H9 (cell line): ENCODE measurements at regions not wholly inside any gene's neighbourhood (a gene's known extent, or its start where the extent isn't known, plus 50 kb on each side); places are given as distances from the start of the nearest gene placed in this dataset.

Experiments
- DNase-seq: peaks from one replicate; pipeline ENCODE4 v3.0.0-alpha.2; 2017
- H2AFZ ChIP-seq: one replicate; pipeline ENCODE4 v1.6.1; 2013; ENCODE audit warnings: mild to moderate bottlenecking, low read length, control low read depth, moderate library complexity
- H2AK5ac ChIP-seq: 2 replicates; pipeline ENCODE4 v1.6.1; 2013; ENCODE audit warnings: low read length, control low read depth, mixed read lengths; ENCODE audit not compliant: insufficient read length
- H2BK120ac ChIP-seq: one replicate; pipeline ENCODE4 v1.6.1; 2013; ENCODE audit warnings: low read depth, mild to moderate bottlenecking, low read length, control low read depth, inconsistent platforms; ENCODE audit not compliant: poor library complexity, severe bottlenecking
- H2BK12ac ChIP-seq: 2 replicates; pipeline ENCODE4 v1.6.1; 2013; ENCODE audit warnings: low read length, control low read depth, mixed read lengths, low read depth; ENCODE audit not compliant: insufficient read length
- H2BK15ac ChIP-seq: 2 replicates; pipeline ENCODE4 v1.6.1; 2013; ENCODE audit warnings: low read depth, low read length, control low read depth
- H2BK20ac ChIP-seq: one replicate; pipeline ENCODE4 v1.6.1; 2013; ENCODE audit warnings: low read depth, mild to moderate bottlenecking, low read length, control low read depth, inconsistent platforms; ENCODE audit not compliant: poor library complexity, severe bottlenecking
- H2BK5ac ChIP-seq: 2 replicates; pipeline ENCODE4 v1.6.1; 2013; ENCODE audit warnings: low read length, control low read depth, mixed read lengths; ENCODE audit not compliant: insufficient read length
- H3K14ac ChIP-seq: 2 replicates; pipeline ENCODE4 v1.6.1; 2013; ENCODE audit warnings: low read length, control low read depth; ENCODE audit not compliant: insufficient read depth
- H3K18ac ChIP-seq: 2 replicates; pipeline ENCODE4 v1.6.1; 2013; ENCODE audit warnings: low read depth, mild to moderate bottlenecking, mixed read lengths, low read length, control low read depth; ENCODE audit not compliant: insufficient read length
- H3K23ac ChIP-seq: 2 replicates; pipeline ENCODE4 v1.6.1; 2013; ENCODE audit warnings: low read length, control low read depth, mixed read lengths, low read depth; ENCODE audit not compliant: insufficient read length
- H3K23me2 ChIP-seq: 2 replicates; pipeline ENCODE4 v1.6.1; 2013; ENCODE audit warnings: low read depth, mild to moderate bottlenecking, mixed read lengths, low read length, control low read depth; ENCODE audit not compliant: insufficient read length, poor library complexity, severe bottlenecking
- H3K27ac ChIP-seq: 2 replicates; pipeline ENCODE4 v1.5.1; 2013; ENCODE audit warnings: low read length, control low read depth, mixed read lengths, low read depth; ENCODE audit not compliant: insufficient read length
- H3K27me3 ChIP-seq: 2 replicates; pipeline ENCODE4 v1.6.1; 2013; ENCODE audit warnings: low read length, control low read depth, inconsistent platforms; ENCODE audit not compliant: insufficient read depth
- H3K4ac ChIP-seq: 2 replicates; pipeline ENCODE4 v1.6.1; 2013; ENCODE audit warnings: low read depth, mild to moderate bottlenecking, control low read depth, inconsistent platforms, low read length, moderate library complexity
- H3K4me1 ChIP-seq: 2 replicates; pipeline ENCODE4 v1.6.1; 2013; ENCODE audit warnings: low read length, control low read depth, inconsistent platforms; ENCODE audit not compliant: insufficient read depth
- H3K4me2 ChIP-seq: 2 replicates; pipeline ENCODE4 v1.6.1; 2013; ENCODE audit warnings: low read length, control low read depth, mixed read lengths; ENCODE audit not compliant: insufficient read length, insufficient read depth
- H3K56ac ChIP-seq: 2 replicates; pipeline ENCODE4 v1.6.1; 2013; ENCODE audit warnings: low read depth, mild to moderate bottlenecking, mixed read lengths, low read length, control low read depth; ENCODE audit not compliant: insufficient read length
- H3K79me1 ChIP-seq: 2 replicates; pipeline ENCODE4 v1.6.1; 2013; ENCODE audit warnings: low read depth, mild to moderate bottlenecking, moderate library complexity, low read length, control low read depth, inconsistent platforms; ENCODE audit not compliant: insufficient read depth, poor library complexity, severe bottlenecking
- H3K79me2 ChIP-seq: 2 replicates; pipeline ENCODE4 v1.6.1; 2013; ENCODE audit warnings: low read length, control low read depth, inconsistent platforms; ENCODE audit not compliant: insufficient read depth
- H3K9ac ChIP-seq: 2 replicates; pipeline ENCODE4 v1.6.1; 2013; ENCODE audit warnings: low read length, control low read depth, mixed read lengths; ENCODE audit not compliant: insufficient read length; ENCODE audit errors: extremely low read depth
- H3K9me3 ChIP-seq: one replicate; pipeline ENCODE4 v1.6.1; 2013; ENCODE audit warnings: low read depth, low read length, inconsistent platforms; ENCODE audit not compliant: control insufficient read depth
- H3T11ph ChIP-seq: one replicate; pipeline ENCODE4 v1.6.1; 2013; ENCODE audit warnings: mild to moderate bottlenecking, low read length, control low read depth, inconsistent platforms
- H4K20me1 ChIP-seq: one replicate; pipeline ENCODE4 v1.6.1; 2013; ENCODE audit not compliant: control insufficient read depth, insufficient read length, insufficient read depth
- H4K5ac ChIP-seq: 2 replicates; pipeline ENCODE4 v1.6.1; 2013; ENCODE audit warnings: low read depth, mild to moderate bottlenecking, mixed read lengths, low read length, control low read depth; ENCODE audit not compliant: insufficient read length
- H4K8ac ChIP-seq: replicated peaks from 2 replicates; pipeline ENCODE4 v1.6.1; 2013; ENCODE audit warnings: low read length, control low read depth, mixed read lengths, low read depth; ENCODE audit not compliant: insufficient read length
- H4K91ac ChIP-seq: 2 replicates; pipeline ENCODE4 v1.6.1; 2013; ENCODE audit warnings: low read depth, mild to moderate bottlenecking, moderate library complexity, mixed read lengths, low read length, control low read depth; ENCODE audit not compliant: insufficient read length
- H3K27ac Mint-ChIP-seq, 3 experiments: 2 replicates in 2 of 3; 3 replicates in 1 of 3; pipeline ENCODE4 v1.8.0; 2020 to 2021; ENCODE audit warnings: mixed read lengths in 3 of 3, mild to moderate bottlenecking in 1 of 3, moderate library complexity in 1 of 3
- H3K27me3 Mint-ChIP-seq: 2 replicates; pipeline ENCODE4 v1.8.0; 2021; ENCODE audit warnings: low read depth, mild to moderate bottlenecking, moderate library complexity, mixed read lengths
- H3K36me3 Mint-ChIP-seq, 3 experiments: 2 replicates in 2 of 3; 3 replicates in 1 of 3; pipeline ENCODE4 v1.8.0; 2020 to 2021; ENCODE audit warnings: low read depth in 3 of 3, mixed read lengths in 3 of 3; ENCODE audit not compliant: insufficient read depth in 1 of 3
- H3K4me1 Mint-ChIP-seq, 2 experiments: 2 replicates each; pipeline ENCODE4 v1.8.0; 2020; ENCODE audit warnings: mixed read lengths in 2 of 2
- H3K4me3 Mint-ChIP-seq, 2 experiments: 2 replicates in 1 of 2; 3 replicates in 1 of 2; pipeline ENCODE4 v1.8.0; 2020 to 2021; ENCODE audit warnings: mild to moderate bottlenecking in 2 of 2, mixed read lengths in 2 of 2, moderate library complexity in 1 of 2
- H3K9me3 Mint-ChIP-seq, 2 experiments: 2 replicates in 1 of 2; 3 replicates in 1 of 2; pipeline ENCODE4 v1.8.0; 2020; ENCODE audit warnings: mild to moderate bottlenecking in 2 of 2, mixed read lengths in 2 of 2, moderate library complexity in 1 of 2
- WGBS: extraction: QIAGEN DNeasy Blood & Tissue Kit; methylation state at CpG from one replicate; pipeline ENCODE4 v1.1.7; 2013; ENCODE audit warnings: missing lambda C conversion rate, low lambda C conversion rate, mixed read lengths; ENCODE audit not compliant: insufficient read length; ENCODE audit errors: extremely low coverage; 5-methylcytosine and 5-hydroxymethylcytosine counted together
- TF ChIP-seq, protein P1 (sequence below): fragments of 200-600 bp; sonication (generic); conservative IDR thresholded peaks from 3 replicates; pipeline ENCODE4 v1.8.0; 2021; ENCODE audit warnings: antibody characterized with exemption, mild to moderate bottlenecking

- no peak overlapping the region for H3K56ac ChIP-seq
- no peak overlapping the region for H2BK20ac ChIP-seq
- no peak overlapping the region for H4K8ac ChIP-seq
- H3K23ac ChIP-seq = no peak overlapping the region
- H2BK5ac ChIP-seq = no peak overlapping the region
- Mint-ChIP-seq H3K36me3 (no peaks in the 10 kb centered on the region; a peak in 1 of 7 replicates), H3K4me1 (peaks cover 14 to 17% of the 10 kb centered on the region in 2 experiments), H3K27ac (no peak overlapping the region), H3K9me3 (no peaks in the 10 kb centered on the region), H3K27me3 (no peaks in the 10 kb centered on the region), H3K4me3 (no peak overlapping the region)
- H2AFZ ChIP-seq = no peak overlapping the region
- no peaks in the 10 kb centered on the region for H3K27me3 ChIP-seq
- no peak overlapping the region for H3K4me2 ChIP-seq
- H4K5ac ChIP-seq = no peak overlapping the region
- no peak overlapping the region for H2BK120ac ChIP-seq
- no peak overlapping the region for H2BK12ac ChIP-seq
- DNase-seq = no peak
- H3K79me1 ChIP-seq = no peaks in the 10 kb centered on the region
- H3T11ph ChIP-seq = no peak overlapping the region
- H3K27ac ChIP-seq = no peak overlapping the region
- H3K18ac ChIP-seq = no peak overlapping the region
- H3K4me1 ChIP-seq = no peaks in the 10 kb centered on the region
- no peak overlapping the region for H2BK15ac ChIP-seq
- WGBS = no CpG with 5 or more reads among the region's 6 CpGs
- H3K9ac ChIP-seq = no peak overlapping the region
- no peak overlapping the region for H3K14ac ChIP-seq
- H3K23me2 ChIP-seq = no peaks in the 10 kb centered on the region
- H2AK5ac ChIP-seq = no peak overlapping the region
- H3K79me2 ChIP-seq = no peaks in the 10 kb centered on the region
- H3K4ac ChIP-seq = no peak overlapping the region
- no peak overlapping the region for H4K91ac ChIP-seq
- H4K20me1 ChIP-seq = no peaks in the 10 kb centered on the region
- TF ChIP-seq, protein P1, sequence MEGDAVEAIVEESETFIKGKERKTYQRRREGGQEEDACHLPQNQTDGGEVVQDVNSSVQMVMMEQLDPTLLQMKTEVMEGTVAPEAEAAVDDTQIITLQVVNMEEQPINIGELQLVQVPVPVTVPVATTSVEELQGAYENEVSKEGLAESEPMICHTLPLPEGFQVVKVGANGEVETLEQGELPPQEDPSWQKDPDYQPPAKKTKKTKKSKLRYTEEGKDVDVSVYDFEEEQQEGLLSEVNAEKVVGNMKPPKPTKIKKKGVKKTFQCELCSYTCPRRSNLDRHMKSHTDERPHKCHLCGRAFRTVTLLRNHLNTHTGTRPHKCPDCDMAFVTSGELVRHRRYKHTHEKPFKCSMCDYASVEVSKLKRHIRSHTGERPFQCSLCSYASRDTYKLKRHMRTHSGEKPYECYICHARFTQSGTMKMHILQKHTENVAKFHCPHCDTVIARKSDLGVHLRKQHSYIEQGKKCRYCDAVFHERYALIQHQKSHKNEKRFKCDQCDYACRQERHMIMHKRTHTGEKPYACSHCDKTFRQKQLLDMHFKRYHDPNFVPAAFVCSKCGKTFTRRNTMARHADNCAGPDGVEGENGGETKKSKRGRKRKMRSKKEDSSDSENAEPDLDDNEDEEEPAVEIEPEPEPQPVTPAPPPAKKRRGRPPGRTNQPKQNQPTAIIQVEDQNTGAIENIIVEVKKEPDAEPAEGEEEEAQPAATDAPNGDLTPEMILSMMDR = no peak
- H3K9me3 ChIP-seq = no peaks in the 10 kb centered on the region
Measured at GRCh38 chr9:74444369-74444768, 52.8 kb upstream of the RORB start.
